SU-DHL-6 (cell line): ENCODE measurements at regions not wholly inside any gene's neighbourhood (a gene's known extent, or its start where the extent isn't known, plus 50 kb on each side); places are given as distances from the start of the nearest gene placed in this dataset.

Experiments
- CTCF ChIP-seq: fragments of 200-600 bp; sonication (generic); IDR thresholded peaks from one replicate; pipeline ENCODE4 v1.5.1; 2017; ENCODE audit warnings: antibody characterized with exemption, mild to moderate bottlenecking, low read length, moderate library complexity; ENCODE audit not compliant: insufficient read depth, poor library complexity, severe bottlenecking
- EZH2phosphoT487 ChIP-seq: fragments of 200-600 bp; sonication (generic), shearing (Covaris generic); conservative IDR thresholded peaks from 2 replicates; pipeline ENCODE4 v1.6.1; 2018; ENCODE audit warnings: mild to moderate bottlenecking, antibody characterized with exemption, low read length, moderate library complexity, mixed read lengths

- TF ChIP-seq EZH2phosphoT487 (no peak), CTCF (no peak)
Measured at GRCh38 chr3:67737906-67738865, 83.8 kb upstream of the SUCLG2 start.
